Osteoblast (primary cell): ENCODE measurements at regions not wholly inside any gene's neighbourhood (a gene's known extent, or its start where the extent isn't known, plus 50 kb on each side); places are given as distances from the start of the nearest gene placed in this dataset.
A peak's percentile ranks its signal among the peaks of the same experiment; 100 is the strongest.

Experiments used
- DNase-seq: peaks from one replicate; pipeline ENCODE4 v3.0.0; 2011; ENCODE audit warnings: low spot score, mixed read lengths; ENCODE audit not compliant: insufficient read length; ENCODE audit errors: missing footprints
- H2AFZ ChIP-seq: 2 replicates; pipeline ENCODE4 v1.6.0; 2011; ENCODE audit warnings: mild to moderate bottlenecking, low read length
- H3K27ac ChIP-seq: 2 replicates; pipeline ENCODE4 v1.5.1; 2011; ENCODE audit warnings: mild to moderate bottlenecking, low read depth, low read length, moderate library complexity
- H3K27me3 ChIP-seq: 2 replicates; pipeline ENCODE4 v1.6.0; 2012; ENCODE audit warnings: mild to moderate bottlenecking, control low read depth, inconsistent platforms, low read length, moderate library complexity; ENCODE audit not compliant: insufficient read depth
- H3K36me3 ChIP-seq: 2 replicates; pipeline ENCODE4 v1.5.1; 2011; ENCODE audit warnings: mild to moderate bottlenecking, low read length, control low read depth, moderate library complexity; ENCODE audit not compliant: insufficient read depth
- H3K4me1 ChIP-seq: 2 replicates; pipeline ENCODE4 v1.5.1; 2011; ENCODE audit warnings: mild to moderate bottlenecking, low read length, control low read depth, moderate library complexity; ENCODE audit not compliant: insufficient read depth
- H3K4me2 ChIP-seq: 2 replicates; pipeline ENCODE4 v1.6.0; 2011; ENCODE audit warnings: mild to moderate bottlenecking, low read length; ENCODE audit not compliant: insufficient read depth
- H3K4me3 ChIP-seq: fragments of 200-600 bp; sonication (generic); 3 replicates; pipeline ENCODE4 v1.5.1; 2012; ENCODE audit warnings: mild to moderate bottlenecking, low read length, inconsistent platforms; ENCODE audit not compliant: insufficient read depth
- H3K79me2 ChIP-seq: 2 replicates; pipeline ENCODE4 v1.6.0; 2012; ENCODE audit warnings: mild to moderate bottlenecking, low read length, control low read depth, inconsistent platforms; ENCODE audit not compliant: insufficient read depth
- H3K9me3 ChIP-seq: 2 replicates; pipeline ENCODE4 v1.5.1; 2011; ENCODE audit warnings: low read depth, low read length, control low read depth
- H4K20me1 ChIP-seq: 2 replicates; pipeline ENCODE4 v1.6.0; 2012; ENCODE audit warnings: mild to moderate bottlenecking, low read length, control low read depth; ENCODE audit not compliant: insufficient read depth
- CTCF ChIP-seq: IDR thresholded peaks from 2 replicates; pipeline ENCODE4 v1.5.1; 2011; ENCODE audit warnings: mild to moderate bottlenecking, low read depth, low read length, moderate library complexity; ENCODE audit errors: extremely low read depth

GRCh38 chr7:115869190-115869589 is 161.4 kb downstream of the TFEC start:
- Histone ChIP-seq H3K27me3 (no peaks in the 10 kb centered on the region), H3K4me1 (no peaks in the 10 kb centered on the region), H4K20me1 (no peaks in the 10 kb centered on the region), H3K9me3 (no peaks in the 10 kb centered on the region), H3K27ac (no peak overlapping the region), H3K4me3 (no peak overlapping the region), H3K79me2 (no peaks in the 10 kb centered on the region), H3K4me2 (no peak overlapping the region), H2AFZ (no peak overlapping the region), H3K36me3 (no peaks in the 10 kb centered on the region)
- no peak for TF ChIP-seq CTCF
- DNase-seq: no peak

DNA sequence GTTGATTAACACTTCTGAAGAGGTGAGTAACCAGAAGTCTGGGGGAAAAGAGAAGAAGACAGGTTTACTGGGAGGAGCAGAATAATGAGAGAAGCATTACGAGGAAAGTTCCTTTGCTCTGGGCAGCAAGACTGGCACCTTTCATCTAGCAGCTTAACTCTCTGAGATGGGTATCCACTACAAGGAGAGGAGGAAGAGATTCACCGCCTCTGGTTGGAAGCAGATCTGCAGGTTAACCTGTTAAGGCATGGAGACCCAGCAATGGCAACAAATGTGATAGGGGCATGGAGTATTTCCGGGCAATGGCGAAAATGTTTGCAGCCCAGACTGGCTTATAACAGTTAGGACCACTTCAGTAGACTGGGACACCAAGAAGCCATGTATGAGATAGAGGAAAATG is 162.2 kb downstream of the TFEC start:
- Histone ChIP-seq H3K4me1 (no peaks in the 10 kb centered on the region), H3K27ac (no peak overlapping the region), H3K9me3 (no peaks in the 10 kb centered on the region), H3K27me3 (no peaks in the 10 kb centered on the region), H2AFZ (no peak overlapping the region), H3K79me2 (no peaks in the 10 kb centered on the region), H4K20me1 (no peaks in the 10 kb centered on the region), H3K4me2 (no peak overlapping the region), H3K4me3 (no peak overlapping the region), H3K36me3 (no peaks in the 10 kb centered on the region)
- DNase-seq: no peak
- TF ChIP-seq CTCF: no peak

DNA sequence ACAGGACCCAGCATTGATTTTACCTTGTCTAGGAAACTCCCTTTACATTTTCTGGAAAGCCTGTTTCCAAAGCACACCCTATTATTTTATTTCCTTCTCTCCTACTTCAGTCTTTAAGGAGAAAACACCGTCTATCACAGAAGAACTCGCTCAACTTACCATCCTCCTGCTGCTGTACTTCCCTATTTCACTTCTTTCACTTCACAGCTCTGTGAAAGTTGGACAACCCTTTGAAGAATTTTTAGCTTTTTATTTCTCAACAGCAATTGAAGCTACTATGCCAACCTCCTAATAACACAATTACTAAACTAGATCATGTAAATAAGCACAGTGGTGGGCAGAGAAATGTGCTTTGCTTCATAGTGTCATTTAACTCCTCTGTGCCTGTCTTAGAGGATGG is 166.5 kb downstream of the TFEC start:
- no peak overlapping the region for H3K4me3 ChIP-seq
- no peak overlapping the region for H3K4me2 ChIP-seq
- no peaks in the 10 kb centered on the region for H3K36me3 ChIP-seq
- no peak overlapping the region for H3K27ac ChIP-seq
- no peaks in the 10 kb centered on the region for H3K9me3 ChIP-seq
- H3K4me1 ChIP-seq: no peaks in the 10 kb centered on the region
- no peak for TF ChIP-seq CTCF
- no peaks in the 10 kb centered on the region for H4K20me1 ChIP-seq
- no peaks in the 10 kb centered on the region for H3K79me2 ChIP-seq
- no peaks in the 10 kb centered on the region for H3K27me3 ChIP-seq
- no peak for DNase-seq
- no peak overlapping the region for H2AFZ ChIP-seq

DNA sequence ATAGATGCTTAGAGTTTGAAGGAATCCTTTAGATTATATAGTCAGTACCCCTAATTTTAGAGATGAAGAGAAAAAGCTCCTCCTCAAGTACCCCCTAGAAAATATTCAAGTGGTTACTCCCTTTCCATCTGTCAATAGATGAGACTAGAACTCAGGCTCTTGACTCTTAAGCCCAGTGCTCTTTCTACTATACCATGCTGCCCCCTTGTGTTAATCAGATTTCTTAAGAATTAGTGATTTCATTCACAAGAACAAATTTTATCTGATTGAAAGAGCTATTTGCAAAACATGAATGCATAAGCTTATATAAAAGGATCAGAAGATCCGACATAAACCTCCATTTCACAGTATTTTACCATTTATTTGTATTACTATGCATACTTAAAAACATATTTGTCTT is 179.3 kb downstream of the TFEC start:
- Histone ChIP-seq H3K27ac (no peak overlapping the region), H3K36me3 (no peaks in the 10 kb centered on the region), H2AFZ (no peak overlapping the region), H3K4me2 (no peak overlapping the region), H3K27me3 (peaks cover 3% of the 10 kb centered on the region), H3K4me3 (no peak overlapping the region), H3K79me2 (no peaks in the 10 kb centered on the region), H4K20me1 (no peaks in the 10 kb centered on the region), H3K9me3 (no peaks in the 10 kb centered on the region), H3K4me1 (no peaks in the 10 kb centered on the region)
- TF ChIP-seq CTCF: peak; percentile 52
- DNase-seq: no peak
